HG02588 (cell line): ENCODE measurements at regions not wholly inside any gene's neighbourhood (a gene's known extent, or its start where the extent isn't known, plus 50 kb on each side); places are given as distances from the start of the nearest gene placed in this dataset.
"Not testable (repeated sequence)": the region's sequence is repeated elsewhere in the genome, so short reads cannot be mapped to it uniquely, and the experiment has no call there.

Source experiments
- ATAC-seq: cut with Tn5 transposase; IDR thresholded peaks from one replicate; pipeline ENCODE4 v1.9.1; 2021; ENCODE audit warnings: mild to moderate bottlenecking, moderate library complexity; ENCODE audit not compliant: unreplicated experiment

- ATAC-seq = no peak
Measured at GRCh38 chr9:74407166-74407565, 90.0 kb upstream of the RORB start.

GRCh38 chr9:74412236-74412979, 84.7 kb upstream of the RORB start:
- ATAC-seq = no peak

GRCh38 chr9:74413876-74414275, 83.3 kb upstream of the RORB start:
- no peak for ATAC-seq

- no peak for ATAC-seq
Measured at GRCh38 chr9:74414325-74414724, 82.8 kb upstream of the RORB start.

- no peak for ATAC-seq
Measured at GRCh38 chr9:74415995-74416394, 81.1 kb upstream of the RORB start.

GRCh38 chr9:74424488-74424887, 72.6 kb upstream of the RORB start:
- not testable (repeated sequence) for ATAC-seq

GRCh38 chr9:74431467-74431866, 65.7 kb upstream of the RORB start:
- ATAC-seq = no peak

GRCh38 chr9:74443036-74443750, 53.9 kb upstream of the RORB start:
- ATAC-seq = no peak

- ATAC-seq = no peak
Measured at GRCh38 chr9:74444369-74444768, 52.8 kb upstream of the RORB start.
